ENCODE measurements at regions not wholly inside any gene's neighbourhood (a gene's known extent, or its start where the extent isn't known, plus 50 kb on each side); places are given as distances from the start of the nearest gene placed in this dataset.
A peak's percentile ranks its signal among the peaks of the same experiment; 100 is the strongest.

GRCh38 chr15:93861413-93861812, 369.9 kb upstream of the MCTP2 start:
- DNase-seq = no peak
- H3K9me3 ChIP-seq = no peaks in the 10 kb centered on the region
- no peaks in the 10 kb centered on the region for H3K27me3 ChIP-seq
- intact Hi-C loops (cut with DNase I; ENCODE audit: low total_unique reads) = loop anchor here (10.0 kb wide), 1 partner anchor 63 kb away; no protein-coding TSS in a partner anchor
- H3K4me3 ChIP-seq = no peak overlapping the region
- no peaks in the 10 kb centered on the region for H3K36me3 ChIP-seq (ENCODE audit: low read depth, missing control alignments)
- no peak for TF ChIP-seq POLR2A (IDR thresholded peaks at IDR 0.05)
- no peak for TF ChIP-seq CTCF (IDR thresholded peaks at IDR 0.05)
- 87 to 91% methylated on average over 10 of the region's 10 CpGs for WGBS, 2 donors
- no peaks in the 10 kb centered on the region for H3K4me1 ChIP-seq
- peak overlapping the region in 1 of 2 donors; percentile 18 for H3K27ac ChIP-seq

GRCh38 chr15:93860701-93861100, 370.7 kb upstream of the MCTP2 start:
- intact Hi-C loops (cut with DNase I; ENCODE audit: low total_unique reads) = loop anchor here (10.0 kb wide), 1 partner anchor 64 kb away; no protein-coding TSS in a partner anchor
- H3K9me3 ChIP-seq = no peaks in the 10 kb centered on the region
- no peak overlapping the region for H3K4me3 ChIP-seq
- DNase-seq = no peak
- H3K27me3 ChIP-seq = no peaks in the 10 kb centered on the region
- TF ChIP-seq CTCF (IDR thresholded peaks at IDR 0.05) = no peak
- TF ChIP-seq POLR2A (IDR thresholded peaks at IDR 0.05) = no peak
- WGBS, 2 donors = 78 to 85% methylated on average over 4 of the region's 4 CpGs
- no peaks in the 10 kb centered on the region for H3K4me1 ChIP-seq
- no peaks in the 10 kb centered on the region for H3K36me3 ChIP-seq (ENCODE audit: low read depth, missing control alignments)
- no peak overlapping the region for H3K27ac ChIP-seq

GRCh38 chr15:93859176-93859575, 372.2 kb upstream of the MCTP2 start:
- DNase-seq = no peak
- Histone ChIP-seq H3K4me3 (no peak overlapping the region), H3K4me1 (no peaks in the 10 kb centered on the region), H3K36me3 (ENCODE audit: low read depth, missing control alignments) (no peaks in the 10 kb centered on the region), H3K27me3 (no peaks in the 10 kb centered on the region), H3K9me3 (no peaks in the 10 kb centered on the region), H3K27ac (no peak overlapping the region)
- 83 to 96% methylated on average over 3 of the region's 3 CpGs for WGBS, 2 donors
- no peak for TF ChIP-seq CTCF (IDR thresholded peaks at IDR 0.05)
- TF ChIP-seq POLR2A (IDR thresholded peaks at IDR 0.05) = no peak
- intact Hi-C loops (cut with DNase I; ENCODE audit: low total_unique reads) = no loop called here

DNA sequence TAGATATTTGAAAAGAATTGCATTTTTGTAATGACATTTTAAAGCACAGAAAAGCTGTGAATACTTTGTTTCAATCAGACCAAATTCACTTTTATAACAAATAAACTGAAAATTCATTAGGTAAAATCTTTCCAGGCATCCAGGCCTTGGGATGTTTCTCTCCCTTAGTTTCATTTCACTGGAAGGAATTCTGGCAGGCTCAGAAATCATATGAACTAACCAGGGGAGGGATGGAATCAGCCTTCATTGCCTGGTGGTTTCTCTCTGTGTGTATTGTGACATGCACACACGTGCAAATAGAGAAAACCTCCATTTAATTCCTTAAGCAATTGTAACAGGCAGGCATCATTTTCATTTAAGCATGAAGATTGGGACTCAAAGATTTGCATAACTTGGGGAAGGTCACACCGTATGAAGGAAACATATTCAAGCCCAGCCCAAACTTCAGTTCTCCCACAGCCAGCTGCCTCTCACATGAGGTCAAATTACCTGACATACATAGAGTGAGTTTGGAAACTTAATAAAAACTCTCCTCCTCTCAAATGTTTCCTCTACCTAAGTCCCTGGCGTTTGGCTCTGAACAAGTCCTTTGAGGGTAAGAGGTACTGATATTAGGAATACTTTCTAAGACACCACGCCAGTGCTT, 376.1 kb upstream of the MCTP2 start:
- no peaks in the 10 kb centered on the region for H3K36me3 ChIP-seq (ENCODE audit: low read depth, missing control alignments)
- no peak overlapping the region for H3K27ac ChIP-seq
- no peaks in the 10 kb centered on the region for H3K4me1 ChIP-seq
- H3K27me3 ChIP-seq = no peaks in the 10 kb centered on the region
- no peak for DNase-seq
- 73 to 77% methylated on average over 4 of the region's 4 CpGs for WGBS, 2 donors
- no peak overlapping the region for H3K4me3 ChIP-seq
- no peak for TF ChIP-seq CTCF (IDR thresholded peaks at IDR 0.05)
- intact Hi-C loops (cut with DNase I; ENCODE audit: low total_unique reads) = no loop called here
- H3K9me3 ChIP-seq = no peaks in the 10 kb centered on the region

GRCh38 chr15:93854088-93854487, 377.3 kb upstream of the MCTP2 start:
- Histone ChIP-seq H3K4me3 (no peak overlapping the region), H3K9me3 (no peaks in the 10 kb centered on the region), H3K36me3 (ENCODE audit: low read depth, missing control alignments) (no peaks in the 10 kb centered on the region), H3K4me1 (no peaks in the 10 kb centered on the region), H3K27me3 (no peaks in the 10 kb centered on the region), H3K27ac (no peak overlapping the region)
- TF ChIP-seq CTCF (IDR thresholded peaks at IDR 0.05) = no peak
- TF ChIP-seq POLR2A (IDR thresholded peaks at IDR 0.05) = no peak
- intact Hi-C loops (cut with DNase I; ENCODE audit: low total_unique reads) = no loop called here
- 95 to 99% methylated on average over 3 of the region's 3 CpGs for WGBS, 2 donors
- DNase-seq = no peak

Measured in testis (tissue), 2 donors.